H9 (cell line): ENCODE measurements at regions not wholly inside any gene's neighbourhood (a gene's known extent, or its start where the extent isn't known, plus 50 kb on each side); places are given as distances from the start of the nearest gene placed in this dataset.

Experiments
- DNase-seq: peaks from one replicate; pipeline ENCODE4 v3.0.0-alpha.2; 2017
- H2AFZ ChIP-seq: one replicate; pipeline ENCODE4 v1.6.1; 2013; ENCODE audit warnings: mild to moderate bottlenecking, low read length, control low read depth, moderate library complexity
- H2AK5ac ChIP-seq: 2 replicates; pipeline ENCODE4 v1.6.1; 2013; ENCODE audit warnings: low read length, control low read depth, mixed read lengths; ENCODE audit not compliant: insufficient read length
- H2BK120ac ChIP-seq: one replicate; pipeline ENCODE4 v1.6.1; 2013; ENCODE audit warnings: low read depth, mild to moderate bottlenecking, low read length, control low read depth, inconsistent platforms; ENCODE audit not compliant: poor library complexity, severe bottlenecking
- H2BK12ac ChIP-seq: 2 replicates; pipeline ENCODE4 v1.6.1; 2013; ENCODE audit warnings: low read length, control low read depth, mixed read lengths, low read depth; ENCODE audit not compliant: insufficient read length
- H2BK15ac ChIP-seq: 2 replicates; pipeline ENCODE4 v1.6.1; 2013; ENCODE audit warnings: low read depth, low read length, control low read depth
- H2BK20ac ChIP-seq: one replicate; pipeline ENCODE4 v1.6.1; 2013; ENCODE audit warnings: low read depth, mild to moderate bottlenecking, low read length, control low read depth, inconsistent platforms; ENCODE audit not compliant: poor library complexity, severe bottlenecking
- H2BK5ac ChIP-seq: 2 replicates; pipeline ENCODE4 v1.6.1; 2013; ENCODE audit warnings: low read length, control low read depth, mixed read lengths; ENCODE audit not compliant: insufficient read length
- H3K14ac ChIP-seq: 2 replicates; pipeline ENCODE4 v1.6.1; 2013; ENCODE audit warnings: low read length, control low read depth; ENCODE audit not compliant: insufficient read depth
- H3K18ac ChIP-seq: 2 replicates; pipeline ENCODE4 v1.6.1; 2013; ENCODE audit warnings: low read depth, mild to moderate bottlenecking, mixed read lengths, low read length, control low read depth; ENCODE audit not compliant: insufficient read length
- H3K23ac ChIP-seq: 2 replicates; pipeline ENCODE4 v1.6.1; 2013; ENCODE audit warnings: low read length, control low read depth, mixed read lengths, low read depth; ENCODE audit not compliant: insufficient read length
- H3K23me2 ChIP-seq: 2 replicates; pipeline ENCODE4 v1.6.1; 2013; ENCODE audit warnings: low read depth, mild to moderate bottlenecking, mixed read lengths, low read length, control low read depth; ENCODE audit not compliant: insufficient read length, poor library complexity, severe bottlenecking
- H3K27ac ChIP-seq: 2 replicates; pipeline ENCODE4 v1.5.1; 2013; ENCODE audit warnings: low read length, control low read depth, mixed read lengths, low read depth; ENCODE audit not compliant: insufficient read length
- H3K27me3 ChIP-seq: 2 replicates; pipeline ENCODE4 v1.6.1; 2013; ENCODE audit warnings: low read length, control low read depth, inconsistent platforms; ENCODE audit not compliant: insufficient read depth
- H3K4ac ChIP-seq: 2 replicates; pipeline ENCODE4 v1.6.1; 2013; ENCODE audit warnings: low read depth, mild to moderate bottlenecking, control low read depth, inconsistent platforms, low read length, moderate library complexity
- H3K4me1 ChIP-seq: 2 replicates; pipeline ENCODE4 v1.6.1; 2013; ENCODE audit warnings: low read length, control low read depth, inconsistent platforms; ENCODE audit not compliant: insufficient read depth
- H3K4me2 ChIP-seq: 2 replicates; pipeline ENCODE4 v1.6.1; 2013; ENCODE audit warnings: low read length, control low read depth, mixed read lengths; ENCODE audit not compliant: insufficient read length, insufficient read depth
- H3K56ac ChIP-seq: 2 replicates; pipeline ENCODE4 v1.6.1; 2013; ENCODE audit warnings: low read depth, mild to moderate bottlenecking, mixed read lengths, low read length, control low read depth; ENCODE audit not compliant: insufficient read length
- H3K79me1 ChIP-seq: 2 replicates; pipeline ENCODE4 v1.6.1; 2013; ENCODE audit warnings: low read depth, mild to moderate bottlenecking, moderate library complexity, low read length, control low read depth, inconsistent platforms; ENCODE audit not compliant: insufficient read depth, poor library complexity, severe bottlenecking
- H3K79me2 ChIP-seq: 2 replicates; pipeline ENCODE4 v1.6.1; 2013; ENCODE audit warnings: low read length, control low read depth, inconsistent platforms; ENCODE audit not compliant: insufficient read depth
- H3K9ac ChIP-seq: 2 replicates; pipeline ENCODE4 v1.6.1; 2013; ENCODE audit warnings: low read length, control low read depth, mixed read lengths; ENCODE audit not compliant: insufficient read length; ENCODE audit errors: extremely low read depth
- H3K9me3 ChIP-seq: one replicate; pipeline ENCODE4 v1.6.1; 2013; ENCODE audit warnings: low read depth, low read length, inconsistent platforms; ENCODE audit not compliant: control insufficient read depth
- H3T11ph ChIP-seq: one replicate; pipeline ENCODE4 v1.6.1; 2013; ENCODE audit warnings: mild to moderate bottlenecking, low read length, control low read depth, inconsistent platforms
- H4K20me1 ChIP-seq: one replicate; pipeline ENCODE4 v1.6.1; 2013; ENCODE audit not compliant: control insufficient read depth, insufficient read length, insufficient read depth
- H4K5ac ChIP-seq: 2 replicates; pipeline ENCODE4 v1.6.1; 2013; ENCODE audit warnings: low read depth, mild to moderate bottlenecking, mixed read lengths, low read length, control low read depth; ENCODE audit not compliant: insufficient read length
- H4K8ac ChIP-seq: replicated peaks from 2 replicates; pipeline ENCODE4 v1.6.1; 2013; ENCODE audit warnings: low read length, control low read depth, mixed read lengths, low read depth; ENCODE audit not compliant: insufficient read length
- H4K91ac ChIP-seq: 2 replicates; pipeline ENCODE4 v1.6.1; 2013; ENCODE audit warnings: low read depth, mild to moderate bottlenecking, moderate library complexity, mixed read lengths, low read length, control low read depth; ENCODE audit not compliant: insufficient read length
- H3K27ac Mint-ChIP-seq, 3 experiments: 2 replicates in 2 of 3; 3 replicates in 1 of 3; pipeline ENCODE4 v1.8.0; 2020 to 2021; ENCODE audit warnings: mixed read lengths in 3 of 3, mild to moderate bottlenecking in 1 of 3, moderate library complexity in 1 of 3
- H3K27me3 Mint-ChIP-seq: 2 replicates; pipeline ENCODE4 v1.8.0; 2021; ENCODE audit warnings: low read depth, mild to moderate bottlenecking, moderate library complexity, mixed read lengths
- H3K36me3 Mint-ChIP-seq, 3 experiments: 2 replicates in 2 of 3; 3 replicates in 1 of 3; pipeline ENCODE4 v1.8.0; 2020 to 2021; ENCODE audit warnings: low read depth in 3 of 3, mixed read lengths in 3 of 3; ENCODE audit not compliant: insufficient read depth in 1 of 3
- H3K4me1 Mint-ChIP-seq, 2 experiments: 2 replicates each; pipeline ENCODE4 v1.8.0; 2020; ENCODE audit warnings: mixed read lengths in 2 of 2
- H3K4me3 Mint-ChIP-seq, 2 experiments: 2 replicates in 1 of 2; 3 replicates in 1 of 2; pipeline ENCODE4 v1.8.0; 2020 to 2021; ENCODE audit warnings: mild to moderate bottlenecking in 2 of 2, mixed read lengths in 2 of 2, moderate library complexity in 1 of 2
- H3K9me3 Mint-ChIP-seq, 2 experiments: 2 replicates in 1 of 2; 3 replicates in 1 of 2; pipeline ENCODE4 v1.8.0; 2020; ENCODE audit warnings: mild to moderate bottlenecking in 2 of 2, mixed read lengths in 2 of 2, moderate library complexity in 1 of 2
- WGBS: extraction: QIAGEN DNeasy Blood & Tissue Kit; methylation state at CpG from one replicate; pipeline ENCODE4 v1.1.7; 2013; ENCODE audit warnings: missing lambda C conversion rate, low lambda C conversion rate, mixed read lengths; ENCODE audit not compliant: insufficient read length; ENCODE audit errors: extremely low coverage; 5-methylcytosine and 5-hydroxymethylcytosine counted together
- TF ChIP-seq, protein P1 (sequence below): fragments of 200-600 bp; sonication (generic); conservative IDR thresholded peaks from 3 replicates; pipeline ENCODE4 v1.8.0; 2021; ENCODE audit warnings: antibody characterized with exemption, mild to moderate bottlenecking

- no peak overlapping the region for H3T11ph ChIP-seq
- Mint-ChIP-seq H3K4me1 (no peaks in the 10 kb centered on the region; a peak in 1 of 4 replicates), H3K27ac (no peak overlapping the region), H3K27me3 (no peaks in the 10 kb centered on the region), H3K9me3 (no peaks in the 10 kb centered on the region; a peak in 1 of 5 replicates), H3K36me3 (peaks cover 0 to 3% (median 1%) of the 10 kb centered on the region in 3 experiments; a peak in 3 of 7 replicates), H3K4me3 (no peak overlapping the region)
- H2BK120ac ChIP-seq: no peak overlapping the region
- H3K18ac ChIP-seq: no peak overlapping the region
- no peak overlapping the region for H4K8ac ChIP-seq
- TF ChIP-seq, protein P1, sequence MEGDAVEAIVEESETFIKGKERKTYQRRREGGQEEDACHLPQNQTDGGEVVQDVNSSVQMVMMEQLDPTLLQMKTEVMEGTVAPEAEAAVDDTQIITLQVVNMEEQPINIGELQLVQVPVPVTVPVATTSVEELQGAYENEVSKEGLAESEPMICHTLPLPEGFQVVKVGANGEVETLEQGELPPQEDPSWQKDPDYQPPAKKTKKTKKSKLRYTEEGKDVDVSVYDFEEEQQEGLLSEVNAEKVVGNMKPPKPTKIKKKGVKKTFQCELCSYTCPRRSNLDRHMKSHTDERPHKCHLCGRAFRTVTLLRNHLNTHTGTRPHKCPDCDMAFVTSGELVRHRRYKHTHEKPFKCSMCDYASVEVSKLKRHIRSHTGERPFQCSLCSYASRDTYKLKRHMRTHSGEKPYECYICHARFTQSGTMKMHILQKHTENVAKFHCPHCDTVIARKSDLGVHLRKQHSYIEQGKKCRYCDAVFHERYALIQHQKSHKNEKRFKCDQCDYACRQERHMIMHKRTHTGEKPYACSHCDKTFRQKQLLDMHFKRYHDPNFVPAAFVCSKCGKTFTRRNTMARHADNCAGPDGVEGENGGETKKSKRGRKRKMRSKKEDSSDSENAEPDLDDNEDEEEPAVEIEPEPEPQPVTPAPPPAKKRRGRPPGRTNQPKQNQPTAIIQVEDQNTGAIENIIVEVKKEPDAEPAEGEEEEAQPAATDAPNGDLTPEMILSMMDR: no peak
- H4K5ac ChIP-seq: no peak overlapping the region
- no peaks in the 10 kb centered on the region for H3K23me2 ChIP-seq
- WGBS: no CpG with 5 or more reads among the region's 2 CpGs
- H4K20me1 ChIP-seq: no peaks in the 10 kb centered on the region
- H3K9me3 ChIP-seq: no peaks in the 10 kb centered on the region
- H3K23ac ChIP-seq: no peak overlapping the region
- no peak overlapping the region for H3K9ac ChIP-seq
- H3K27me3 ChIP-seq: no peaks in the 10 kb centered on the region
- H3K4me1 ChIP-seq: no peaks in the 10 kb centered on the region
- H3K79me1 ChIP-seq: no peaks in the 10 kb centered on the region
- H3K14ac ChIP-seq: no peak overlapping the region
- no peak overlapping the region for H3K27ac ChIP-seq
- H4K91ac ChIP-seq: no peak overlapping the region
- H2BK12ac ChIP-seq: no peak overlapping the region
- H2AK5ac ChIP-seq: no peak overlapping the region
- no peak overlapping the region for H3K4me2 ChIP-seq
- no peak overlapping the region for H3K4ac ChIP-seq
- H2BK20ac ChIP-seq: no peak overlapping the region
- peaks cover 2% of the 10 kb centered on the region; the same call in 1 of the 2 replicates for H3K79me2 ChIP-seq
- no peak overlapping the region for H3K56ac ChIP-seq
- no peak overlapping the region for H2AFZ ChIP-seq
- no peak overlapping the region for H2BK5ac ChIP-seq
- no peak overlapping the region for H2BK15ac ChIP-seq
- no peak for DNase-seq
Observed at GRCh38 chrX:94121799-94122198, 447.8 kb downstream of the FAM133A start.
